Chondrocyte (in vitro differentiated cells): ENCODE measurements at regions not wholly inside any gene's neighbourhood (a gene's known extent, or its start where the extent isn't known, plus 50 kb on each side); places are given as distances from the start of the nearest gene placed in this dataset.

ENCODE experiments used
- DNase-seq: peaks from one replicate; pipeline ENCODE4 v3.0.0; 2021; ENCODE audit warnings: mixed read lengths, low spot score
- H3K27ac Mint-ChIP-seq: one replicate; pipeline ENCODE4 v1.8.0; 2021; ENCODE audit warnings: mild to moderate bottlenecking, moderate library complexity, mixed read lengths; ENCODE audit not compliant: unreplicated experiment
- H3K27me3 Mint-ChIP-seq: 2 replicates; pipeline ENCODE4 v1.8.0; 2021; ENCODE audit warnings: low read depth, mixed read lengths
- H3K36me3 Mint-ChIP-seq: 2 replicates; pipeline ENCODE4 v1.8.0; 2021; ENCODE audit warnings: low read depth, mixed read lengths
- H3K4me1 Mint-ChIP-seq: 2 replicates; pipeline ENCODE4 v1.8.0; 2021; ENCODE audit warnings: low read depth, mild to moderate bottlenecking, mixed read lengths
- H3K4me3 Mint-ChIP-seq: one replicate; pipeline ENCODE4 v1.8.0; 2021; ENCODE audit warnings: mild to moderate bottlenecking, moderate library complexity, mixed read lengths; ENCODE audit not compliant: unreplicated experiment
- H3K9me3 Mint-ChIP-seq: 2 replicates; pipeline ENCODE4 v1.8.0; 2021; ENCODE audit warnings: low read depth, mixed read lengths
- TF ChIP-seq, protein P1 (sequence below): fragments of 200-600 bp; sonication (generic); IDR thresholded peaks from 2 replicates; pipeline ENCODE4 v1.5.0; 2021; ENCODE audit warnings: antibody characterized with exemption, mild to moderate bottlenecking, moderate library complexity

DNA sequence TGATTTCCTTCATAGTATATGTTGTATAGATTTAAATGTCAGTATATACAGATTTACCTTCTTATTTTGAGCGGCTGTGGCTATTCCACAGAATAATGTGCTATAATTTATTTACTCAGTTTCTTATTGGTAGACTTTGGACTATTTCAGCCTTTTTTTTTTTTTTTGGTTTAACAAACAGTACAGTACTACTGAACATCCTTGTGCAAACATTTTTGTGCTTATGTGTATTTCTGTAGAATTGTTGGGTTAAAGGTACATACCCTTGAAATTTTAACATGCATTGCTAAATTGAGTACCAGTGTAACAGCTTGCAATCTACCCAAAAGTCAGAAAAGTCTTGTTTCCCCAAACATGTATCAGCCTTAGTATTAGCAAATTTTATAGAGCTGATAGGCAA lies 68.8 kb downstream of the HHEX start:
- Mint-ChIP-seq H3K27me3 (no peaks in the 10 kb centered on the region), H3K9me3 (no peaks in the 10 kb centered on the region), H3K27ac (no peak overlapping the region), H3K36me3 (no peaks in the 10 kb centered on the region), H3K4me3 (no peak overlapping the region), H3K4me1 (peaks cover 38% of the 10 kb centered on the region)
- TF ChIP-seq, protein P1, sequence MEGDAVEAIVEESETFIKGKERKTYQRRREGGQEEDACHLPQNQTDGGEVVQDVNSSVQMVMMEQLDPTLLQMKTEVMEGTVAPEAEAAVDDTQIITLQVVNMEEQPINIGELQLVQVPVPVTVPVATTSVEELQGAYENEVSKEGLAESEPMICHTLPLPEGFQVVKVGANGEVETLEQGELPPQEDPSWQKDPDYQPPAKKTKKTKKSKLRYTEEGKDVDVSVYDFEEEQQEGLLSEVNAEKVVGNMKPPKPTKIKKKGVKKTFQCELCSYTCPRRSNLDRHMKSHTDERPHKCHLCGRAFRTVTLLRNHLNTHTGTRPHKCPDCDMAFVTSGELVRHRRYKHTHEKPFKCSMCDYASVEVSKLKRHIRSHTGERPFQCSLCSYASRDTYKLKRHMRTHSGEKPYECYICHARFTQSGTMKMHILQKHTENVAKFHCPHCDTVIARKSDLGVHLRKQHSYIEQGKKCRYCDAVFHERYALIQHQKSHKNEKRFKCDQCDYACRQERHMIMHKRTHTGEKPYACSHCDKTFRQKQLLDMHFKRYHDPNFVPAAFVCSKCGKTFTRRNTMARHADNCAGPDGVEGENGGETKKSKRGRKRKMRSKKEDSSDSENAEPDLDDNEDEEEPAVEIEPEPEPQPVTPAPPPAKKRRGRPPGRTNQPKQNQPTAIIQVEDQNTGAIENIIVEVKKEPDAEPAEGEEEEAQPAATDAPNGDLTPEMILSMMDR = no peak
- no peak for DNase-seq

DNA sequence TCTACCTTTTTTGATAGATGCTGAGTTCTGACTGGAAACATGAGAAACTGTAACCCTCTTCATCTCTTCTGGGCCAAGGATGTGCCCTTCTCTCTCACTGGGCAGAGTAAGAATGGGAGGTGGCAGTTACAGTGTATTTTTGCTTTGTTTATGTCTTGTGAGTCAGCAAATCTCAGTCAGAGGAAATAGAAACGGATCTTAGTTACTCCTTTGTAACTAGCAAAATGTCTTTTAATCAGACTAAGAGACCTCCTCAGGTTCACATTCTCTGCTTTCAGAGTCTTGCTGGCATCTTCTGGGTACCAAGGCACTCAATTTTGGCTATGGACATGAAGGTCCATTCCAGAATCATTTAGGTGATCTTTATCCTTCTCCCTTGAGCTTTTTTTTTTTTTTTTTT lies 70.9 kb downstream of the HHEX start:
- DNase-seq = no peak
- Mint-ChIP-seq H3K9me3 (no peaks in the 10 kb centered on the region), H3K4me1 (peaks cover 38% of the 10 kb centered on the region), H3K36me3 (no peaks in the 10 kb centered on the region), H3K27ac (no peak overlapping the region), H3K4me3 (no peak overlapping the region), H3K27me3 (no peaks in the 10 kb centered on the region)
- TF ChIP-seq, protein P1 = no peak

DNA sequence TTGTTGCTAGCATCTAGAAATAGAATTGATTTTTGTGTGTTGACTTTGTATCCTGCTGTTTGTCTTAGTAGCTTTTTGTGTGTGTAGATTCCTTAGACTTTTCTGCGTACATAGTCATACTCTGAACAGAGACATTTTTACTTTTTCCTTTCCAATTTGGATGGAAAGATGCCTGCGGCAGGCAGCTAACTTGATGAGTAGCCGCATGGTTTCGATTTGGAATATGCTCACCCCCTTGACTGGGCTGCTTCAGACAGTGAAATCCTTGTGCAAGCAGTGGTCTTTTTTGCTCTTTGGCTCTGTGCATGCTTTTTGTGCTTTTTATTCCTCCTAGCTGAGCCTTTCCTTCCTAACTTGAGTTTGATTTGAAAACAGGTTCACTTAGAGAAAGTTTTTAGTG lies 71.8 kb downstream of the HHEX start:
- Mint-ChIP-seq H3K4me1 (peaks cover 33% of the 10 kb centered on the region), H3K27ac (peak overlapping the region; percentile 36), H3K4me3 (no peak overlapping the region), H3K27me3 (no peaks in the 10 kb centered on the region), H3K9me3 (no peaks in the 10 kb centered on the region), H3K36me3 (no peaks in the 10 kb centered on the region)
- DNase-seq = no peak
- TF ChIP-seq, protein P1 = no peak

DNA sequence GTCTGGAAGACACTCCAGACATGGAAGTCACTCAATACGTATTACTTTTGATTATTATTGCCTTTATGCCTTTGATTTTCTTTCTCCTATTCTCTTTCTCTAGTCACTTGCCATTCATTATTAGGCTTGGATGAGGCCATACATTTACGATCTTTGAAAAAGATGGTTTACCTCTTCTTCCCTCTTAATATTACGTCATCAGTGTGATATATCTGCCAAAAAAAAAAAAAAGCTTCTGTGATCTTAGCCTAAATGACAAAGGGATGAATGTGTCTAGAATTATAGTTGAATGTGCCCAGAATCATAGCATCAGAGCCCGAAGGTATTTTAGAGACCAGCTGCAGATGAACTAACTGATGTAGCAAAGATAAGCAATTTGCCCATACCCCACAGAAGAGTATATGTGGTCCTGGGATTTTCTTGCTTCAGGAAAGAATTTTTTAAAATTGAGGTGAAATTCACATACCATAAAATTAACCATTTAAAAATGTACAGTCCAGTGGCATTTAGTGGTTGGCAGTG lies 73.9 kb downstream of the HHEX start:
- Mint-ChIP-seq H3K27me3 (peaks cover 7% of the 10 kb centered on the region), H3K9me3 (peaks cover 10% of the 10 kb centered on the region), H3K27ac (no peak overlapping the region), H3K4me3 (no peak overlapping the region), H3K36me3 (peaks cover 2% of the 10 kb centered on the region), H3K4me1 (peaks cover 19% of the 10 kb centered on the region)
- no peak for DNase-seq
- TF ChIP-seq, protein P1 = no peak

DNA sequence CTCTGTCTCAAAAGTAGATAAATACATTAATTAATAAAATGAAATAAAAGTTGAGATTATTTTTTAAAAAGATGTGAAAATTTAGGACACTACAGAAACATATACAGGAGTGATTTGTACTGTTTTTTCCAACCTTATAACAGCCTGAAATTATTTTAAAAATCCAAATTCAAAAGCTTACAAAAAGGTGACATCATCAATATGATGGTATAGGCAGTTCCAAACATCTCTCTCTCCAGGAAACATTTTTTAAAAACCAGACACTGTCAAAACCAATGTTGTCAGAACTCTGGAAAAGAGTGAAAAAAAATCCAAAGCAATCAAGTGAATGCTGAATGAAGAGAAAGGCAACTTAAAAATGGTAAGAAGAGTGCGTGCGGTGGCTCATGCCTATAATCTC lies 76.7 kb downstream of the HHEX start:
- no peak for DNase-seq
- no peak overlapping the region for H3K4me3 Mint-ChIP-seq
- peaks cover 13% of the 10 kb centered on the region for H3K27me3 Mint-ChIP-seq
- peaks cover 5% of the 10 kb centered on the region for H3K36me3 Mint-ChIP-seq
- no peak overlapping the region for H3K27ac Mint-ChIP-seq
- peaks cover 9% of the 10 kb centered on the region for H3K4me1 Mint-ChIP-seq
- H3K9me3 Mint-ChIP-seq = peaks cover 10% of the 10 kb centered on the region
- TF ChIP-seq, protein P1 = no peak
